ENCODE measurements at regions not wholly inside any gene's neighbourhood (a gene's known extent, or its start where the extent isn't known, plus 50 kb on each side); places are given as distances from the start of the nearest gene placed in this dataset.

- H3K23ac ChIP-seq (ENCODE audit: low read depth, low read length): no peak overlapping the region
- dilution Hi-C loops (cut with HindIII; ENCODE audit: low sequenced_read_pairs, unreplicated experiment): no loop called here
Measured at GRCh38 chr12:30045171-30045570, 261.4 kb upstream of the TMTC1 start.

More at GRCh38 chr12:30045171-30045570, 261.4 kb upstream of the TMTC1 start:
- DNase-seq (no peak), ATAC-seq (ENCODE audit: low read depth) (no peak)
- H3K9ac ChIP-seq (ENCODE audit: low read depth, low read length): no peak overlapping the region
- no peak overlapping the region for H2BK120ac ChIP-seq (ENCODE audit: low read depth, low read length)
- H3K4me1 ChIP-seq (ENCODE audit: control insufficient read depth, insufficient read depth, low read length): no peaks in the 10 kb centered on the region
- no peaks in the 10 kb centered on the region for H3K36me3 ChIP-seq (ENCODE audit: control insufficient read depth, insufficient read depth, low read length)
- H3K4ac ChIP-seq (ENCODE audit: low read depth, low read length): no peak overlapping the region
- H2AFZ ChIP-seq (replicated peaks; ENCODE audit: low read length, poor library complexity): no peak overlapping the region
- POLR2A ChIA-PET (ENCODE audit: unreplicated experiment): no interaction called here
- TF ChIP-seq RAD21 (IDR thresholded peaks at IDR 0.05; ENCODE audit: low read length): no peak
- no peak for TF ChIP-seq MAZ (IDR thresholded peaks at IDR 0.05; ENCODE audit: borderline replicate concordance, low read depth, low read length)
- TF ChIP-seq FOS (IDR thresholded peaks at IDR 0.05; ENCODE audit: low read depth, low read length): no peak
- no peak for TF ChIP-seq MXI1 (IDR thresholded peaks at IDR 0.05; ENCODE audit: borderline replicate concordance, low read depth, low read length)
- no peak for TF ChIP-seq SMC3 (IDR thresholded peaks at IDR 0.05; ENCODE audit: low read depth, low read length)
- H4K91ac ChIP-seq (ENCODE audit: insufficient read depth, low read depth, low read length): no peak overlapping the region
- H2BK15ac ChIP-seq (ENCODE audit: low read depth, low read length): no peak overlapping the region
- CTCF ChIA-PET: no interaction called here
- H4K8ac ChIP-seq (ENCODE audit: low read depth in 2 of 2, low read length in 2 of 2): no peak overlapping the region
- no peak overlapping the region for H2AK9ac ChIP-seq (replicated peaks; ENCODE audit: low read depth, low read length, poor library complexity)
- H3K18ac ChIP-seq (ENCODE audit: low read depth, low read length): no peak overlapping the region
- H3K27me3 ChIP-seq (ENCODE audit: control insufficient read depth, insufficient read depth, low read length): no peaks in the 10 kb centered on the region
- no peak overlapping the region for H3K4me3 ChIP-seq (ENCODE audit: insufficient read depth, low read depth, low read length)
- no CpG with 5 or more reads among the region's 1 CpG for WGBS, 2 experiments (ENCODE audit: extremely low coverage in 2 of 2, insufficient read length in 1 of 2)
- H3K79me1 ChIP-seq (ENCODE audit: low read depth in 1 of 2, low read length in 2 of 2): no peaks in the 10 kb centered on the region
- no peaks in the 10 kb centered on the region for H3K9me3 ChIP-seq (ENCODE audit: control insufficient read depth, insufficient read depth, low read length)
- no TSS peak for BruUV-seq (replicated peaks)
- H2AK5ac ChIP-seq (ENCODE audit: low read depth, low read length): no peak overlapping the region
- no peaks in the 10 kb centered on the region for H4K20me1 ChIP-seq (ENCODE audit: insufficient read depth, low read length)
- H3K4me2 ChIP-seq (ENCODE audit: low read depth, low read length): no peak overlapping the region
- H2BK20ac ChIP-seq (ENCODE audit: low read depth, low read length): no peak overlapping the region
- no peak overlapping the region for H2BK5ac ChIP-seq (ENCODE audit: low read depth, low read length, poor library complexity, severe bottlenecking)
- no peaks in the 10 kb centered on the region for H3K9me1 ChIP-seq (ENCODE audit: insufficient read depth, low read length)
- intact Hi-C loops (cut with micrococcal nuclease): no loop called here
- no peak overlapping the region for H3K14ac ChIP-seq (replicated peaks; ENCODE audit: low read depth, low read length)
- in situ Hi-C loops (cut with MboI; ENCODE audit: low sequenced_read_pairs): no loop called here
- no peak overlapping the region for H4K5ac ChIP-seq (ENCODE audit: low read depth, low read length)
- no peak overlapping the region for H3K56ac ChIP-seq (ENCODE audit: extremely low read depth, insufficient read depth, low read length)
- H3K27ac ChIP-seq (ENCODE audit: insufficient read depth, low read length): no peak overlapping the region
